Stimulated activated CD4-positive, alpha-beta T cell treated with anti-CD3 and anti-CD28 coated beads, Interleukin-15, amount 100 ng/mL, for 48 hours (primary cell): ENCODE measurements at regions not wholly inside any gene's neighbourhood (a gene's known extent, or its start where the extent isn't known, plus 50 kb on each side); places are given as distances from the start of the nearest gene placed in this dataset.
"Not testable (repeated sequence)": the region's sequence is repeated elsewhere in the genome, so short reads cannot be mapped to it uniquely, and the experiment has no call there.

Experiments used
- DNase-seq, 2 donors: peaks; one replicate each; pipeline ENCODE4 v3.0.0-alpha.2; 2020; ENCODE audit warnings: low read depth in 2 of 2

DNA sequence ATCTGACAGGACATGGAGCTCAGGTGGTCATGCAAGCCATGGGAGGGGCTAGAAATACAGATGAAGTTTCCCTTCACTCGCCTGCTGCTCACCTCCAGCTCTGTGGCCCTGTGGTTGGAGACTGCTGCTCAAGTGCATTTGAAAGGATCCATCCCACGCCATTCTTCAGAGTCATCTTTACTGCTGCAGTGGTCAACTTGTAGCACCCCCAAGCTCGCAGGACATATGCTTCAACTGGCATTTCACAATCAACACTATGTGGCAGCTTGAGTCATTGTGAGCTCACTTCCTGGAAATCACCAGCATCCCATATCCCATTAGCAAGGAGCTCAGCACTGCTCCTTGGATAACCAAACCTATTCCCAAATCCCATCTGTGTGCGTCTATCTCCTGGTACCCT, 116.2 kb upstream of the TP53BP2 start:
- not testable (repeated sequence) for DNase-seq

DNA sequence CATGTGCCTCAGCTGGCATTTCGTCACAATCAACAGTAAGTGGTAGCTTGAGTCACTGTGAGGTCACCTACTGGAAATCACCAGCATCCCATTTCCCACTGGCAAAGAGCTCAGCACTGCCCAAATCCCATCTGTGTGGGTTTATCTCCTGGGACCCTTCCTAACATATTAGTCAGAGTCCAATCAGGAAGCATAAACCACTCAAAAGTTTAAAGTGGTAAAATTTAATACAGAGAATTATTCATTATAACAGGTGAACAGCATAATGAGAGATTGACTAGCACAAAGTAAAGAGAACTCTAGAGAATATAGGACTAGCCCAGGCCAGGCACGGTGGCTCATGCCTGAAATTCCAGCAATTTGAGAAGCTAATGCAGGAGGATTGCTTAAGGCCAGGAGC, 107.1 kb upstream of the TP53BP2 start:
- not testable (repeated sequence) for DNase-seq

DNA sequence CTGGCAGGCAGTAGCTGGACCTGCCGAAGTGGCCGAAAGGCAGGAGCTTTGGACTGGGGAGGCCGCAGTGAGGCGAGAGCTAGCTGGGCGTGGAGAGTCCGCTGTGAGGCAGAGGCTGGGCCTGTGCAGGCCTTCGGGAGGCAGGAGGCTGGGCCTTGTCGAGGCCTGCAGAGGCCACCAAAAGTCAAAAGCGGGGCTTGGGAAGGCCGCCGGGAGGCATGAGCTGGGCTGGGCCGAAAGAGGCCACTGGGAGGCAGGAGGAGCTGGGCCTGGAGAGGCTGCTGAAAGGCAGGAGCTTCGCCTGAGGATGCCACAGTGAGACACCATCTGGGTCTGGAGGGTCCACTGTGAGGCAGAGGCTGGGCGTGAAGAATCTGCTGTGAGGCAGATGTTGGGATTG, 105.8 kb upstream of the TP53BP2 start:
- not testable (repeated sequence) for DNase-seq

DNA sequence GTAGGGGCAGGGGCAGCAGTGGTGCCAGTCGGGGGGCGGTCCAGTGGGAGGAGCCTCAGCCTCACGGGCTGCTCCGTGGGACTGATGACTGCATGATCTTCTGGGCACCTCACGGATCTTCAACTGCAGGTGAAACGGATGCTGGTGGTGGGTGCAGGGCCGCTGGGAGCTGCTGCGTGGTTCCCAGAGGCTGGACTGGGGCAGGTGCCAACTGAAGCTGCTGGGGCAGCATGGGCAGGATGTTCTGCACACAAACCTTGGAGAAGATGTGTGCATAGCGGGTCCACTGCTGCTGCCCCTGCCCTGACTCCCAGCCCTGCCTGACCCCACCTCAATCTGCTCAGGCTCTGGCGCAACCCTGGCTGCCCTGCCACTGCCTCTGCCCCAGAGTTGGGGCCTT, 104.2 kb upstream of the TP53BP2 start:
- not testable (repeated sequence) for DNase-seq

DNA sequence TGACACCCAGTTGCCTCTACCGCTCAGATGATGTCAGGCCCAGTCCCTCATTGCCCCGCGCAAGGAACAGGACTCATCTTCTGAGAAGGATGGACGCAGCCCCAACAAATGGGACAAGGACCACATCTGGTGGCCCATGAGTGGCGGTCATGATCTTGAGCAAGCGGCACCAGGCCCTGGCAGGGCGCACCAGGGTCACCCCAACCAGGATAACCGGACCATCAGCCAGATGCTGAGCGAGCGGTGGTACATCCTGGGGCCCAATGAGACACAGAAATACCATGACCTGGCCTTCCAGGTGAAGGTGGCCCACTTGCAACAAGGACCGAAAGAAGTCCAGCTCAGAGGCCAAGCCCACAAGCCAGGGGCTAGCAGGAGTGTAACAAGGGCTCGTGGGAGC, 102.3 kb upstream of the TP53BP2 start:
- not testable (repeated sequence) for DNase-seq

DNA sequence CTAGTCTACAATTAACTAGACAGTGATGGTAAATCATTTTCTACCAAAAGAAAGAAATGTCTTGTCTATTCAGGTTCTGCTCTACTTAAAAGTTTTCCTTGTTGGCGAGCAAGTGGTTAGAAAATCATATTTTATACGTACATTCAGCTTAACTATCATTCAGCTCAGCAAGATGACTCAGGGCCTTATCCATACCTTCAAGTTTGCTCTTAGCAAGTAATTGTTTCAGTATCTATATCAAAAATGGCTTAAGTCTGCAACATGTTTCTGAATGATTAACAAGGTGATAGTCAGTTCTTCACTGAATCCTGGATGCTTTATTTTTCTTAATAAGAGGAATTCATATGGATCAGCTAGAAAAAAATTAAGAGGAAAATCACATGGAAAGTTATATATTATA, 90.8 kb upstream of the TP53BP2 start:
- DNase-seq, result not testable (repeated sequence)

DNA sequence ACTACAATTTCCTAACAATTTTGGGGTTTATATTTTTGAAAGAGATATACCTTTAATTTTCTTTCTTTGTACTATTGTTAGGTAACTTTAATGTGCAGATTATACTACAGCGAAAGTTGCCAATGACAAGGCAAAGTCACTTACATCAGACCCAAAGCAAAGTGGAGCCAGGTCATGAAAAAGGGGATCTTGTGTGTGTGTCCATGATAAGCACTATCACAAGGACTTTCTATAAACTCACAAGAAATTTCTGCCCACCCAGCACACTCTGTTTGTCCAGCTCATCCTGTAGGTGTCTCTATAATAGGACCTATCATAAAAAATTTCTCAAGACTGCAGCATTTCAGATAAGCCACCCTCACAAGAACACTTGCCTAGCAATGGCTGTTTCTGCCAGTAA, 85.7 kb upstream of the TP53BP2 start:
- DNase-seq, result not testable (repeated sequence)

DNA sequence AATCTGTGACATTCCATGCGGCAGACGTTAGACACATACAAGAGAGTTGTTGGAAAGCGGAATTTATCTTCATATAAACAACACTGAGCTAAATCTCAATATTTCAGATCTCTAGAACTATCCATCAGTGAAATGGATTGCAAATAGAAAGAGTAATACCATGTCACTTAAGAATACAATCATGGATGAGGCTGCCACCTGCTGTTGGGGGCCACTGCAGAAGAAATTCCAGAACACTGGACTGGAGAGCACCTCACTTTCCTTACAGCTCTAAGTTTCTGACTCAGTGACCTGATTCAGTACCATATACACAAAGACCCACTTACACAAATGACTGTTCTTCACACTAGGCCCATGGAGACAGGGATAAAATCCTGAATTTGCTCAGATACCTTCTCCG, 75.1 kb upstream of the TP53BP2 start:
- peak in 1 of 2 donors; percentile 1 for DNase-seq

DNA sequence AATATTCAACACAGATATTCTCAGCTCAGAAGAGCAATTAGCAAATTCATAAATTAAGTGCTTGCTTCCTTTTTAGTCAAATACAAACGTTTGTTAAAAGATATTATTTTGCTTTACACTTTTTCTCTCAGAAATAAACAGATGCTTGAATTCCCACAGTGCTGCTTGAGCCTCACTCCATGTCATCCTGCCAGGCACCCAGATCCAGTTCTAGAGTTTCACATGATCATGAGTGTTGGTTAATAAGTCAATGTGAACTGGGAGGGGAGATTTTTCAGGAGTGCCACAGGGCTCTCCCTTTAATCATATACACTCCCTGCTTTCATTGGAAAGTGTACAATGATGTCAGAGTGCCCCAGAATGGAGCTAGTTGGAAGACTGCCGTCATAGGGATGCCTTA, 69.7 kb upstream of the TP53BP2 start:
- not testable (repeated sequence) for DNase-seq

DNA sequence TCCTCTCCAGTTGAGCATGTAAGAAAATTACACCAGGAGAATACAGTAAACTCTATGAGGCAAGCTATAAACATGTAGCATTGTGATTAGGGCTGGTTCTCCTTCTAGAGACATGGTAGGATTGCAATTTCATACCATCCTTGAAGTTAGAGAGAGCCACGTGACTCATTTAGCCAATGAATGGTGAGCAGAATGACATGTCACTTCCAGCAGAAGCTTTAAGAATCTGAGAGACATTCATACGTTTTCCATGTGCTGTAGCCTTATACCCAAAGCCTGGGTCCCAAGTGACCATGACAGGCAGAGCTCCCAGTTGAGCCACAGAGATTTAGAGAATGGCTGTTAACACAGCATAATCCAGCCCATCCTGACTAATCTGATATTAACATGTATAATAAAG, 68.0 kb upstream of the TP53BP2 start:
- DNase-seq, result not testable (repeated sequence)

DNA sequence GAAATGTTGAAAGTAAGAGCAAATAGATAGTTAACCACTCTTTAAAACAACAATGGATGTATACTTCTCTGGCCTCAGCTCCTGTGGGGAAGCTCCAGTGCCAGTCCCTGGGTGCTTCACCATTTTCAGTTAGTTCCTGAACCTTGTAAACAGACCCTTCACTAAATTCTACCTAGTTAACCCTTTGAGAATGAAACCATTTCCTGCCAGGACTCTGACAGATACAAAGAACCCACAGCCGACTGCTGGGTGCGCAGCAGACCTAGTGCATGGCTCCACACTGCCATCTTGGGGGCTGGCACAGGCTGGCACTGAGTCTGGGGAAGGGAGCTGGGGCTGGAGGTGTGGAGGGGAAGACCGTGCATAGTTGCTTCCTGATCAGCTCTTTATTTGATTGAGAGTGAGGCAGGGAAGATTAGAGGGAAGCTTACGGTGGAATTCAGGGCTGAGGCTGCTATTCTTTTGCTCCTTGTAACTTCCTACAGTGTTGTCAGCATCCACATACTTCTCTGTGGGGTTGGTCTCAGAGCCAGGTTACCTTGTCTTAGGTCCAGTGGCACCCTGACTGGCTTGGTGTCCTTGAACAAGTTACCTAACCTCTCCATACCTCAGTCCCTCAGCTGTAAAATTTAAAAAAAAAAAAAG, 62.3 kb upstream of the TP53BP2 start:
- DNase-seq, result not testable (repeated sequence)

DNA sequence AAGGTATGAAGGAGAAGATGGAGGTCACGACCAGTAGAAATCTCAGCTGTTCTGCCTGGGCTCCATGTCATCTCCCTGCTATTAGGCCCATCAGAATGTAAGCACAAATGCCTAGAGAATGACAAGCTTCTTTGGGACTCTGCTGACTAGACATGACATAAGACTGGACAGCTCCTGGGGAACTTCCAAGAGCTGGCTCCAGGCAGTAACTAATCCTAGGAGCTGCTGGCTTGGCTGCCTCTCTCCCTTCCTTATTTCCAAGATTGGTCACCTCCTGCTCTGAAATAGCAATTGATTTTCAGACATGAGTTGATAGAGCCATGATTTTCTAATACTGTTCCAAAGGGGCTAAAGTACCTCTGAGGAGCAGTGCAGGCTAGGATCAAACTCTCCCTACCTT, 57.5 kb upstream of the TP53BP2 start:
- not testable (repeated sequence) for DNase-seq

DNA sequence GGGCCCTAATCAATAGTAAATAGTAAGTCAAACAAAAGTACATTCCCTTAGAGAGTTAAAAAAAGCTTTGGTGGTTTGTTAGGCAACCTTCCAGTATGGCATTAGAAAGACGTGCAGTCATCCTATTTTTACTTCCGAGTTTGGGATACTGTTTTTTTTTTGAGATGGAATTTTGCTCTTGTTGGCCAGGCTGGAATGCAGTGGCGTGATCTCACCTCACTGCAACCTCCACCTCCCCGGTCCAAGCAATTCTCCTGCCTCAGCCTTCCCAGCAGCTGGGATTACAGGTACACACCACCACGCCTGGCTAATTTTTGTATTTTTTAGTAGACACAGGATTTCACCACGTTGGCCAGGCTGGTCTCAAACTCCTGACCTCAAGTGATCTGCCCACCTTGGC, 54.0 kb upstream of the TP53BP2 start:
- not testable (repeated sequence) for DNase-seq

DNA sequence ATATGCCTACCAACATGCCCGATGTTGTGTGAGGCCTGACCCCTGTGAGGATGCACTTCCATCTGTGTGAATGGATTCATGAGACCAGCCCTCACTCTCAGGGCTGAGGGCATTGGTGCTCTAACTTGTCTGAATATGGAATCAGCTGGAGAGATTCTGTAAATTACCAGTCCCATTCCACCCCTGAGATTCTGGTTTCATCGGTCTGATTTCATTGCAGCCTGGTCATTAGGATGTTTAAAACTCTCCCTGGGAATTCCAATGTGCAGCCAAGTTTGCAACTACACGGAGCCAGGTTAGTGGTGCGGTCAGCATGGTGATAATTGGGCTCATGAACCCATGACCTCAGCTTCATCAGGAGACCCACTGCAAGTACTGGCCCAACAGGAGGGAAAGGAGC, 51.4 kb upstream of the TP53BP2 start:
- DNase-seq, result not testable (repeated sequence)

DNA sequence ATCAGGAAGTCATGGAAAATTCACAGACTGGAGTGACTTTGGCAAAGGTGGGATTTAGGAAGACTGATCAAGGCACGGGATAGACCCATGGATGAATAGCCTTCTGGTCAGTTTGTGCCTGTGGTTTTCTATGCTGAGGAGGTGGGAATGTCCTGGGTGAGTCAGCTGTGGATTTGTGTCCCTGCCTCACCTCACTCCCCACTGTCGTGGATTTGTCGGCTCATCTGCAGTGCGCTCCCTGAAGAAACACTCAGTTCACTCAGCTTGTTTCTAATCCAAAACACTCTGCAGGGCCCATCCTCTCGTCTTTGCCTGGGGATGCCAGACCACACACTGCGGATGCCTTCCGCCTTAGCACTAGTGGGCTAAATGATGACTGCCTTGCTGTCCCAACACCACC, 50.2 kb upstream of the TP53BP2 start:
- DNase-seq, result not testable (repeated sequence)
